Activated CD4-positive, alpha-beta T cell treated with anti-CD3 and anti-CD28 coated beads, Interleukin-10, Interleukin-2, amounts not matched to agents 100 ng/mL and 50 ng/mL, durations not matched to agents 16 hours and 8 hours (primary cell): ENCODE measurements at regions not wholly inside any gene's neighbourhood (a gene's known extent, or its start where the extent isn't known, plus 50 kb on each side); places are given as distances from the start of the nearest gene placed in this dataset.

ENCODE experiments used
- DNase-seq: peaks from one replicate; pipeline ENCODE4 v3.0.0-alpha.2; 2020

DNA sequence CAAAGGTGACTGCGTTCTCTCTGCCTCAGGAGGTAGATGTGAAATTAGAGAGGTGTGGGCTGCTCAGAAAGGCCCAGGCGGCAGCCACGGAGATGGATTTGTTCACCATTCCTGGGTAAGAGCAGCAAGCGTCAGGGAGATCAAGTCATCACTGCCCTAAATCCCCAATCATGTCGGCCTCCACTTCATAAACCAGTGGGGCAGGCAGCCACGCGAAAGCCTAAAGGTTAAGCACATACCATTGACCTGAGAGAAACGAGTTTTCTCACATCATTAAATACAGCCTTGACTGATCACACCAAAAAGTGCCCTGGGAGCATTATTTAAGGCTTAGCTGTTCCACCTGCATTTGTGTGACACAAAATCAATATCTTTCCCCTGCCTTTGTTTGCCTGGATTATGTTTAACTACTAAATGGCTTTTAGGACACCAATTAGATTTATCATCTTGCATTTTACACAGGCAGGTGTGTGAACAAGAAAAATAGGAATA, 50.7 kb upstream of the FOXB1 start:
- DNase-seq, result no peak

DNA sequence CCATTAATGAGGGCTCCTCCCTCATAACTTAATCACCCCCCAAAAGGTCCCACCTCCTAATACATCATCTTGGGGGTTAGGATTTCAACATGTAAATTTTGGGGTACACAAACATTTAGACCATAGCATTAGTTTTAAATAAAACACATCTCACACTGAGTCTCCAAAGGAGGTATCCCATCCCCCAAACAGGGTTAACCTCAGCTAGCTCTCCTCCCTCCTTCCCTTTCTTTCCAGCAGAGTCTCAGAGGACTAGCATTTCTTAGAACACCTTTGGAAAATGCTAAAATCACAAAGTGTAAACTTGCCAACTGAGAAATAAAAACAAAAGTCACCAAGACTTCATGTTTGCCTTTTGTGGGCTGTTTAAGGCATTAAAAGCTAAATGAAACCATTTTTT, 51.2 kb upstream of the FOXB1 start:
- no peak for DNase-seq

DNA sequence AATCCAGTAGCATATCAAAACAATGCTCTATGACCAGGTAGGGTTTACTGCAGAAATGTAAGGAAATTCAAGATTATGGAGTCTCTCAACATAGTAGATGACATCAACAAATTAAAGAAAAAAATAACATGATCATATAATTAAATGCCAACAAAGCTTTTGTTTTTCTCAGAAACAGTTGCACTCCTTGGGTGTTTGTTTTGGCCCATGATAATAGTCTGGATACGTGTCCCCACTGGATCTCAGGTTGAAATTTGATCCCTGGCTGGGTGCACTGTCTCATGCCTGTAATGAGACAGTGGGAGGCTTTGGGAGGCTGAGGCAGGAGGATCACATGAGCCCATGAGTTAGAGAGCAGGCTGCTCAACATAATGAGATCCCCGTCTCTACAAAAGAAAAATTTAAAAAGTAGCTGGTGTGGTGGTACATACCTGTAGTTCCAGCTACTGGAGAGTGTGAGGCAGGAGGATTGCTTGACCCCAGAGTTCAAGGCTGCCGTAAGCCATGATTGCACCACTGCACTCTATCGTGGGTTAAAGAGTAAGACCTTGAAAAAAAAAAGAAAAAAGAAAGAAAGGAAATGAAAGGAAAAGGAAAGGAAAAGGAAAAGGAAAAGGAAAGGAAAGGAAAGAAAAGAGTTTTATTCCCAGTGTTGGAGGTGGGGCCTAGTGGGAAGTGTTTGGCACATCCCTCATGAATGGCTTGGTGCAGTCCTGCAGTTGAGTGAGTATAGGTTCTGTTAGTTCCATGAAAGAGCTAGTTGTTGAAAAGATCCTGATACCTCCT, 53.3 kb upstream of the FOXB1 start:
- DNase-seq, result no peak

DNA sequence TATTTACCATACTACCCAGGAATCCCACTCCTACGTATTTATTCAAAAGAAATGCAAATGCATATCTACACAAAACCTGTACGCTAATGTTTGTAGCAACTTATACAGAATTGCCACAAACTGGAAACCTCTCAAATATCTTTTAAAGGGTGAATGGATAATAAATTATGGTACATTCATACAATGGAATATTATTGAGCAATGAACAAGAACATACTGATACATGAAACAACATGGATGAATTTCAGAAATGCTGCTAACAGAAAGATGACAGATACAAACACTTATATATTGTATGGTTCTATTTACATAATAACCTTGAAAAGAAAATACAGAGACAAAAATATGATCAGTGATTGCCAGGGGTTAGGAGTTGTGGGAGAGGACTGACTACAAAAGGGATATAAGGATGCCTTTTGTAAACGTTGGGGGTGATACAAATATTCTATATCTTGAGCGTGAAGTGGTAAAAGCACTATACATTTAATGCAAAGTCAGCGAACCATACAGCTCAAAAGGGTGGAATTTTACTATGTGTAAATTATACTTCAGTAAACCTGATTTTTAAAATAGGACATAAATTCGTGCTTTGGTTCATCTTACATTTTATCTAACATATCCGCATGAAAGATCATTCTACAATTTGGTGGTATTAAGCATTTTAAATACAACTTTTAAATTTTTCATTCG, 55.0 kb upstream of the FOXB1 start:
- DNase-seq, result no peak

DNA sequence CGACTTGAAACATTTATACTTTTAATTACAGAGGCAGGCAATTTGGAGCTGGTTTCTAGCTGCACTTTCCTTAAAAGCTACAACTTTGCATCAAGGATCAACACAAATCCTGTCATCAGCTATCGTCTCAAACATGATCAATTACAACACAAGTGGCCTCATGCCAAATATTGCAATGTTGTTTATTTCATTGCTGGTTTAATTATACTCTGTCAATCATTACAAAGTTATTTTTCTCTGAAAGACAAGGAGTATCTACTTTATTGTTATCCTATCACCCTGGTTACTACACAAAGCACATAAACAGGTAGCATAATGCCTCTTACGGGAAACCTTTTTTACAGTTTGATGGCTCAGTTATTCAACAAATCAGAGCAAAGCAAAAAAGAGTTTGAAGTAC, 58.0 kb upstream of the FOXB1 start:
- DNase-seq, result no peak

DNA sequence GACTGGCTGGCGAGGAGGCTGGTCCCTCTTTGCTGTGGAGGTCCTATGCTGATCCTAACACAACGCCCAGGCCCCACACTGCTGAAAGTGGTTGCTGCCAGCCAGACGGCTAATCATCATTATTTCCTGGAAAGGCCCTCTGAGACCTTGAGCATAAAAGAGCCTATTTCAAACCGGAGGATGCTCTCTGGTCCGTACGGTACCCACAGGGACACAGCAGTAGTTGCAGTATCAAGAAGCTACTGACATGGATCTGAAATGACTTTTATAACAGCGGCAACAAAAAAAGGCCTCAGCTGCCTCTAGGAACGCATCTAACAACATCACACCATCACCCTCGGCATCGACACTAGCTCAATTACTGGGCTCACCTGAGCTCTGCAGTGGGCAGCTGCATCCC, 59.1 kb upstream of the FOXB1 start:
- DNase-seq, result no peak

DNA sequence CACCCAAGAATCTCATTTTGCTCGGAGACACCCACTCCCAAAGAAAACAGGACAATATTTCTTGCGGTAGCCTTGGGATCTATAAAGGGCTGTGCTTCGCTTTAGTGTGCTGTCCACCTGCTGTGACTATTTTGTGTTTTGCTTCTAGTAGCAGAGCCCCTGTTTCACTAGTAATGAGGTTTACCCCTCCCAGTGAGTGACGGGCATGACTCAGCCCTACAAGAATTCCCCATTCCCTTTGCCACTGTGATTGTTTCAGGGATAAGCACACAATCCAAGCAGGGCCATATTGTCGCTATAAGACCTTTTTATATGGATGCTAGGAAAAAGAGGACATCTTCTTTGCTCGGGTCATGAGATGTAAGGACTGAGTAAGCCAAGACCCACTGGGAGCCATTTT, 62.5 kb upstream of the FOXB1 start:
- no peak for DNase-seq

DNA sequence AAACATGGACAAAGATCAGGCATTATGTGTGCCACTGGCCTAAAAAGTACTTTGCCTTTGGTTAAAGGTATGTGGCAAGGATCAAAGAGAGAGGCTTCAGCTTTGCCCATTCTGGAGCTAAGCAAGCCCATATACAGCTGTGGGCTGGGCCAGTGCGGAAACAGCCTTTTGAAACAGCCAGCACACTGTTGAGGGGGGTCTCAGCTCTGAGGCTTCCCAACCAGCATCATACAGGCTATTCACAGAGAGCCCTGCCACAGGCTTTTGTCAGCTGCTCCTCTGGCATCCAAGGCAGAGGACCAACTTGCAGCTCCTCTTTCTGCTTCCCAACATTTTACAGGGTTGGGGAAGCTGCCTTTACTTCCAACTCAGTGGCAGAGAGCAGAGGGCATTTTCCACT, 63.2 kb upstream of the FOXB1 start:
- no peak for DNase-seq

DNA sequence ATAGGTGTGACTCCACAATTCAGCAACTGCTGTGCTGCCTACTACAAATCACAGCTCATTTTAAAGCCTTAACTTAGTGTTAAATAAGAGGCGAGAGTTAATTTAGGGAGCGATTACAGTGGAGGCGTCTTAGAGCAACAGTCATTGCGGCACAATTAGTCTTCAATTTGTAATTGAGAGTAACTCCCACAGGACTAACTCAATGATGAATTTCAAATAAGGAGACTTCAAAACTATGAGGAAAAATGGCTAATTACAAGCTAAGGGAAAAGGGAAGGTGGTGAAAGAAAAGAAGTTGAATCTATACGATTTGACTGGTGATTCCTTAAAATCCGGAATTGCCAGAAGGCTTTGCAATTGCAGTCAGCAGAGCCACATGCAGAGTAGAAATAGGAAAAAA, 63.7 kb upstream of the FOXB1 start:
- DNase-seq, result no peak

DNA sequence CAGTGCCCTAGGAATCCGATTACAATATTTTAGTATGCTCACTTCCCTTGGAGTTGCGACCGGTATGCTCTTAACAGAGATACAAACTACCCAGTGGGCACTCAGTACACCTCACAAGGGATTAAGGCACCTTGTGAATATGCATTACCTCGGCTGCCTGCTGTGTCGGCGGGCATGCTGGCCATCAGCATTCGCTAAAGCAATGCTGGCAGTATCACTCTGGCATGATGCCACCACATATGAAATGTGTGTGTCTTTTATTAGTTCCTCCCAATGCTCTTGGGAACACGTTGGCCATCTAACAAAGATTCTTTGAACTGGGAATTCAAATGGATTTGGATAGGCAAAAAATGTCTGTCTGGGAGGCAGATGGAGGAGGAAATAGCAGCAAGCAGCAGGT, 67.4 kb upstream of the FOXB1 start:
- no peak for DNase-seq

DNA sequence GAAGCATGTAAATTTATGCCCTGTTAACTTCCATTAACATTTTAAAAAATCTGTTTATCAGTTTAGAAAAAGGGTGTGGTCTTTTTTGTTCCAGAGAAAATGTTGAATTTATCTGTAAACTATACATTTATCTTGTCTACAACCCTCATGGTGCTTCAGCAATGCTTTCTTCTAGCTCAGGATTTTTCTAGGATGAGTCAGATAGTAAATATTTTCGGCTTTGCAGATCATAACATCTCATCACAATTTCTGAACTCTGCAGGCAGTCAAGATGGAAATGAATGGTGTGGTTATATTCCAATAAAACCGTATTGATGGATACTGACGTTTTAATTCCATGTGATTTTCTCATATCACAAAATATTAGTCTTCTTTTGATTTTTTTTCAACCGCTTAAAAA, 70.5 kb upstream of the FOXB1 start:
- DNase-seq, result no peak

DNA sequence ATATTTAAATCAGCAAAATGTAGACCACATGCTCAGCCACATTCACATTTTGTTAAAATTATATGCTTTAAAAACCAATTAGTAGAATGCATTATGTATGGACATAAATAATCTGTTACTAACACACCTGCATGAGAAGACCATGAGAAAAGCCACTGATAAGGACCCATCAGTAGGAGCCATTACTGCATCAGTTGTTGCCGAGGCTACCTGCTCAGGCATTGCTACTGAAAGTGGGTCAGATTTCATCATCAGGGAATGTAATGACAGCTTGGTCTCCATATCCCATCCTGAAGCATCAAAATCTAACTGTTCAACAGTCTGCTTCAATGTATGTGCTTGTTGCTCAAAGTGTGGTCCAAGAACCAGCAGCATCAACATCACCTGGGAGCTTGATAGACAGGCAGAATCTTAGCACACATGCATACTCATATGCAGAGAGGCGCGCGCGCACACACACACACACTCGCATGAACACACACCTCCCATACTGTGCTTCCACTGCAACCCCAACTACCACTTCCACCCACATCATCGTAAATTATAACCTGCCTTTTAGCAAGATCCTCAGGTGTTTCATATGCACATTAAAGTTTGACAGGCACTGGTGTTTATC, 72.4 kb upstream of the FOXB1 start:
- DNase-seq, result no peak

DNA sequence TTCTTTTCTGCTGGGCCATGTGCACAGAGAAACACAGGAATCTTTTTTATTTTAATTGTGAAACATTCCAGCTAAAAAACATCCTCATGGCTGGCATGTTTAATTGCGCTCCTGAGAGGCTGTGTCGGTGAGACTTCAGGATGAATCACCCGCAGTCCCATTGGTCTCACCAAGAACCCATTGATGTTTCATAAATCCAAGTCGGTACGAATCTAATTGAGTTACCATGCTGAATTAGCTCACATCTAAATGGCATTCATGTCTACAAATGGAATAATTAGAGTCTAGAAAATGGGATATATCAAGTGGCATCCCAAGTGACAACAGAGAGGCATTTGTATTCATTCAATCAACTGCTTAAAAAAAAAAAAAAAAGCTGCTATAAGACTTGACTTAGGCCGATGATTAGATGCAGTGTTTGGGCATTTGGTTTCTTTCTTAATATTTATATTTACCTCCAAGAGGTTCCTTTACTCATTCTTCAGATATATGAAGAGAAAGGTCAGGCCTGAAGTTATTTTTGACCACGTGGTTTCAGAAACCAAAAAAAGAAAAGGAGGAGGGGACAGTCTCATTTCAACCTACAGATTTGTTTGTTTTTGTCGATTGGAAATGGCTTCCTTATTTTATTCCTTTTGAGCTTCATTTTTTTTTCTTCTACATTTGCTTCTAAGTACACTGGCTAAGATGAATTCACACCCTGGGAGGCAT, 79.1 kb upstream of the FOXB1 start:
- DNase-seq, result no peak

DNA sequence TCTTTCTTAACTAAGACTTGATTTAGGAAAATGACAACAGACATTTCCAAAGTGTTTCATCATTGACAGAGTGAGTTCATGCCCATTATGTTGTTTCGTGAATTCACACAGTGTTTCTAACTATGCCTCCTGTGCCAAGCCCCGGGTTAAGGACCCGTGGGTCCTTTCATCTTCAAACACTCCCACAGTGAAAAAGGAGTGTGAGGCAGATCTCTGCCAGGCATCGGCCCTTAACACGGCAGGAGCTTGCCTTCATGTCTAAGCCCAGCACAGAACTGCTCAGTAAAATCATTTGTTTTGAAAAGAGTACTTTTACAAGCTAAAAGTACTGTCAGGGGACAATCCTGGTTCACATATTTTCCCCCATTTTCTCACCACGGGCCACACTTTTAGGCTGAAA, 80.0 kb upstream of the FOXB1 start:
- no peak for DNase-seq

DNA sequence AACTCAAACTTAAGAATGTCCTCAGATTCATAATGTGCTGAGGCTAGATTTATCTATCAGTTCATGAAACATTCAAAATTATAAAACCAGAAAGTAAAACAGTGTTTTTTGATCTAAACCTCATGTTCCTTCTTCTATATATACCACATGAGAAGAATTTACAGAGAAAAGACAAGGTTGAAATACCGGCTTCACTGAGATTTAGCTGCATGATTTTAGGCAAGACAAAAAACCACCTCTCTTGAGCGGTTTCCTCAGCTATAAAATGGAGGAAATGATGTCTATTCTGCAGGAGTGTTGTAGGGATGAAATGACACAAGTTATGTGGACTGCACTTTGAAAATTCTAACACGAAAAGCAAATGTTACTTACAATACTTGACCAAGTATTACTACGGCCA, 80.6 kb upstream of the FOXB1 start:
- no peak for DNase-seq

DNA sequence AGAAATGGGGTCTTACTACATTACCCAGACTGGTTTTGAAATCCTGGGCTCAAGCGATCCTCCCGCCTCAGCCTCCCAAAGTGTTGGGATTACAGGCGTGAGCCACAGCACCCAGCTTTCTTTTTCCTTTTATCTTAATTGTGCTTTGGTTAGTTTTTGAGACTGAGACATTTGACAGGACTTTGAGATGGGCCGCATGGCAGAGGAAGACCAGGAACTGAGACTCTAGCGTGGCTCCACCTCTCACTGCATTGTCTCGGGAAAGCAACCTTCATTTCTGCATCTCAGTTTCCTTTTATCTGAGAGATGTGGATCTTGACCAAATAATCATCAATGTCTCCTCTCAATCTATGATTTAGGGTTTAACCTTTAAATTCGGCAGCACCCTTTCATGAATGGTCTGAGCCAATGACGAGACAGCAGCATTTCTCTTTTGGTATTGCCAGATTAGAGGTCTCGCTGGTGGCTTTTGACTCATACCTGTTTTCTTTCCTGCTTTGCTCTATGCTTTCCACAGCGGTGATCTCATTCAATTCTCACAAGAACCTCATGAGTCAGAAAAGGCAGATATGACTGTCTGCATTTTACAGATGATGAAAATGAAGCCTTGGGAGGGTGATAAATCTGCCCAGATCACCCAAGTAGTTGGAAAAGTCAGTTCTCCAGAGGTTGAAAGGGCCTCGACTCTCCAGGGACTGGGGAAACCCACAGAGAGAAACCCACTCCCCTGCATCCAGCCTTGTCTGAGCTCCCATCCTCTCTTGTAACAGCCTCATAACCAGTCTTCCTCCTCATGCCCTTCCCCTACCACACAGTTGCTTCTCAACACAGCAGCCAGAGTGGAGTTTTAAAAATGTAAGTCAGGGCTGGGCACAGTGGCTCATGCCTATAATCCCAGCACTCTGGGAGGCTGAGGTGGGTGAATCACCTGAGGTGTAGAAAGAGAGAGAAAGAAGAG, 84.8 kb upstream of the FOXB1 start:
- peak; percentile 95 for DNase-seq

DNA sequence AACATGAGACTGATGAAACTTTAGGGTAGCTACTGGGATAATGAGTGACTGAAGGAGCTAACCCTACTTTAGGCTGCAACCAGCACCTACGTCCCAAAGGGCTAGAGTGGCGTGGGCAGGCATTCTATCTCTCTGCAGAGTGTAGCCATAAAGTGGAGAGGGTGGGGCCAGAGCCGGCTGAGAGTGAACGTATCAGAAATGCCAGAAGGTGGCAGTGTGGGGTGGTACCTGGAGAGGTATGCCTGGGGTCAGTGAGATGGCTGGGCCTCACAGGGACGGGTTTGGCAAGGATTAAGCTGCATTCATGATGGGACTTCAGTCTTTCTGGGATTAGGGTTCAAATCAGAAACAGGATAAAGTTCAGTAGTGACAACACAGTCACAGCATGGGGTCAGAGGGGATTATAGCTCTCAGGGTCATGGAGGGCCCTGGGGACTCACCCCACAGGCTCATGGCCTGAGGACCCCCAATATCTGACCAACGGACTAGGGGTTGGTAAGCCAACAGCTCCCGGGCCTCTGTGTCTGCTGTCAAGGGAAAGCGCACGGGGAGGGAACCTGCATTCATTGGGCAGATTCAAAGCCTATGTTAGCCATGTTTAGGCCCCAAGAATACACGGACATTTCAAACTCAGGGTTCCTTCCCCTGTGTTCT, 86.5 kb upstream of the FOXB1 start:
- peak; percentile 88 for DNase-seq

DNA sequence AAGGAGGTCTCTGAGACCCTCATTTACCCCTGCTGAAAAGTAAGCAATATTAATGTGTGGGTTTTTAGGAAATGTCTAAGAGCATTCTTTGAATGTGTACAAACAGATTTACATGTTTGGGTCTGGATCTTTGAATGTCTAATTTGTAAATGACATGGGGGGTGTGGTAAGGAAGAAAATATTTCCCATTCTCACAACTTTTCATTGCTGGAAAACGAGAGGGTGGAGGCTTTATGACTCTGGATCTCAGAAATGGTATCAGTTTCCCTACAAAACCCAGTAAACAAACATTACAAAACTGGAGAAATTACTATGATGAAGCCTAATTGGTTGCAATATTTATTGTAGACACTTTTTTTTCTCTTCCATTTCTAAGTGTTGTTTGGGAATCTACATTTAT, 98.1 kb upstream of the FOXB1 start:
- no peak for DNase-seq

DNA sequence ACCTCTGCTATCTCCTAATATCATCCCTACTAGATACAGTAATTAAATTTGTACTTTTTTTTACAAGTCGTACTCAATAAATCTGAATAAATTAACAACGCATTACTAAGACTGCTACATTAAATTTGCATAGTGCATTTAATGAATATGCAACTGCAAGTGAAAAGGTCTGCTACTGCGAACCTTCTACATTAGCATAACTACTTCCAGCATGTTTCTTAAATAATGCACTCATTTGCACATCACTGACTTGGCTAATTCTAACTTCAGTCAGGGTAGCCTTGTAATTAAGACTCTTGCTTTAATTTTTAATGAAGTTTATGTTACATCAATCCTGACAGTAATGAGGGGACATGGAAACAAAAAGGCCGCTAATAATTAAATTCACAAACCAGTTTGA, 98.9 kb upstream of the FOXB1 start:
- no peak for DNase-seq

DNA sequence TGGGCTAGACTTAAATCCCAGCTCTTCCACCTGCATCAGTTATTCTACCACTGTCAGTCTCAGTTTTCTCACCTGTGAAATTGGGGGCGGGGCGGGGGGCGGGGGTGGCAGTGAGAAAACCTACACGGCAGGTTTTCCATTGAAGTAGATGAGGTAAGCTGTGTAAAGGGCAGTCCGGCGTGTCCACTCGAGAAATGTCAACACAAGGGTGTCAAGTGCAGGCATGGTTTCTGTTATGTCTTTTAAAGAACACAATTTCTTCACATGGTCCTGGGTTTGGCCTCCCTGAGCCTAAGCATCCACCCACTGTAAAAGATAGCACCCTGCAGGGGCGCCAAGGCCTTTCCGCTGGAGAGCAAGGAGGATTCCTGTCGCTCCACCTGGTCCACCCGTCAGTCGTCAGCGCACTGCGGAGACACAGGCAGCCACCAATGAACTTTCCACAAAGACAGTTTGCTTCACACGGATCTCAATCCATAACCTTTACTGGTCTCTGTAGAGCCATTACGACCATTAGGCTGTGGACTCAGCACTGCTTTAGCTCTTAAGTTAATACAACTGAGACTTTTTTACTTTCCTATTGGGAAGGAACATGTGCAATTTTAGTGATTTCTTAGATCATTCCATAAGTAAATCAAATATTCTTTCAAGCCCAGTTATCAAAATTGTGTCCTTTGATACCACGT, 99.5 kb upstream of the FOXB1 start:
- DNase-seq, result no peak

DNA sequence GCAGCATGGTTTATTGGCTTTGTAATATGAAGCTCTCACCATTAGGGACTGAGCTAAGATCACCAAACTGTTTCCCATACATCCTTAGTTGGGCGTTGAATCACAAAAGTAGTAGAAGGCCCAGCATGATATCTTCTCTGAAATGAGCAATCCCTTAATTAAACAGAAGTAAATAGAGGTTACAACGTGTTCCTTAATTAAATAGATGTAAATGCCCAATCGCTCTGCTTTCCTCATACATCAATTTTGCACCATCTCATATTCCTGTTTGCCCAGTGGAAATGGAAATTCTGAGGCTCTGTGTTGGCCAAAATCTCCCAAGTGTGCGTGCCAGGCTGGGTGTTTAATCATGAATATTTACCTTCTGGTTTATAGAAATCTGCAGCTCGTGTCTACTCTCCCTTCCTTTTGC, 107.4 kb upstream of the FOXB1 start:
- no peak for DNase-seq
